Keratinocyte (primary cell): ENCODE measurements at regions not wholly inside any gene's neighbourhood (a gene's known extent, or its start where the extent isn't known, plus 50 kb on each side); places are given as distances from the start of the nearest gene placed in this dataset.

Source experiments
- EZH2 ChIP-seq: IDR thresholded peaks from one replicate; pipeline ENCODE4 v1.6.1; 2012; ENCODE audit warnings: inconsistent platforms, mild to moderate bottlenecking, low read length, moderate library complexity
- TF ChIP-seq, protein P1 (sequence below), 3 experiments: IDR thresholded peaks in 1 of 3; conservative IDR thresholded peaks in 1 of 3; optimal IDR thresholded peaks in 1 of 3; 2 replicates in 2 of 3; 3 replicates in 1 of 3; pipeline versions ENCODE3 to v1.5.1; 2011; ENCODE audit warnings: low read length in 3 of 3, mild to moderate bottlenecking in 3 of 3, moderate library complexity in 2 of 3, control low read depth in 1 of 3, inconsistent platforms in 1 of 3; ENCODE audit not compliant: insufficient read depth in 2 of 3; ENCODE audit errors: extremely low read depth in 1 of 3

- TF ChIP-seq, protein P1, sequence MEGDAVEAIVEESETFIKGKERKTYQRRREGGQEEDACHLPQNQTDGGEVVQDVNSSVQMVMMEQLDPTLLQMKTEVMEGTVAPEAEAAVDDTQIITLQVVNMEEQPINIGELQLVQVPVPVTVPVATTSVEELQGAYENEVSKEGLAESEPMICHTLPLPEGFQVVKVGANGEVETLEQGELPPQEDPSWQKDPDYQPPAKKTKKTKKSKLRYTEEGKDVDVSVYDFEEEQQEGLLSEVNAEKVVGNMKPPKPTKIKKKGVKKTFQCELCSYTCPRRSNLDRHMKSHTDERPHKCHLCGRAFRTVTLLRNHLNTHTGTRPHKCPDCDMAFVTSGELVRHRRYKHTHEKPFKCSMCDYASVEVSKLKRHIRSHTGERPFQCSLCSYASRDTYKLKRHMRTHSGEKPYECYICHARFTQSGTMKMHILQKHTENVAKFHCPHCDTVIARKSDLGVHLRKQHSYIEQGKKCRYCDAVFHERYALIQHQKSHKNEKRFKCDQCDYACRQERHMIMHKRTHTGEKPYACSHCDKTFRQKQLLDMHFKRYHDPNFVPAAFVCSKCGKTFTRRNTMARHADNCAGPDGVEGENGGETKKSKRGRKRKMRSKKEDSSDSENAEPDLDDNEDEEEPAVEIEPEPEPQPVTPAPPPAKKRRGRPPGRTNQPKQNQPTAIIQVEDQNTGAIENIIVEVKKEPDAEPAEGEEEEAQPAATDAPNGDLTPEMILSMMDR (optimal IDR thresholded peaks at IDR 0.05 in 1 of 3, IDR thresholded peaks at IDR 0.05 in 1 of 3, conservative IDR thresholded peaks at IDR 0.05 in 1 of 3; ENCODE audit: extremely low read depth in 1 of 3, insufficient read depth in 2 of 3, low read length in 3 of 3), result no peak
- TF ChIP-seq EZH2, result no peak
Measured at GRCh38 chr18:62446511-62446910, 76.3 kb upstream of the ZCCHC2 start.
